DND-41 (cell line): ENCODE measurements at regions not wholly inside any gene's neighbourhood (a gene's known extent, or its start where the extent isn't known, plus 50 kb on each side); places are given as distances from the start of the nearest gene placed in this dataset.

ENCODE experiments used
- ATAC-seq: fragments of 200-7000 bp; cut with Tn5 transposase; 3 replicates; pipeline ENCODE4 v1.9.1; 2021; ENCODE audit warnings: low read depth; ENCODE audit not compliant: insufficient read depth
- DNase-seq: peaks from one replicate; pipeline ENCODE4 v3.0.0-alpha.2; 2020
- H2AFZ ChIP-seq: 2 replicates; pipeline ENCODE4 v1.6.0; 2012; ENCODE audit warnings: low read depth, low read length
- H3K27ac ChIP-seq: 2 replicates; pipeline ENCODE4 v1.5.1; 2012; ENCODE audit warnings: low read length, inconsistent platforms
- H3K27me3 ChIP-seq: fragments of 200-600 bp; sonication (generic); 2 replicates; pipeline ENCODE4 v1.6.0; 2012; ENCODE audit warnings: low read length, mild to moderate bottlenecking, inconsistent platforms; ENCODE audit not compliant: insufficient read depth, poor library complexity
- H3K36me3 ChIP-seq: 2 replicates; pipeline ENCODE4 v1.5.1; 2012; ENCODE audit warnings: low read length, inconsistent platforms; ENCODE audit not compliant: insufficient read depth
- H3K4me1 ChIP-seq: 2 replicates; pipeline ENCODE4 v1.5.1; 2012; ENCODE audit warnings: mild to moderate bottlenecking, low read length; ENCODE audit not compliant: insufficient read depth
- H3K4me2 ChIP-seq: 2 replicates; pipeline ENCODE4 v1.6.0; 2012; ENCODE audit warnings: mild to moderate bottlenecking, moderate library complexity, low read length, inconsistent platforms; ENCODE audit not compliant: insufficient read depth
- H3K4me3 ChIP-seq, 2 experiments: fragments of 200-600 bp in 1 of 2; shearing (Covaris generic) in 1 of 2; 2 replicates each; pipeline ENCODE4 v1.5.1; 2012 to 2016; ENCODE audit warnings: inconsistent platforms in 2 of 2, low read length in 2 of 2, mild to moderate bottlenecking in 2 of 2, low read depth in 1 of 2, moderate library complexity in 1 of 2
- H3K79me2 ChIP-seq: 2 replicates; pipeline ENCODE4 v1.6.0; 2012; ENCODE audit warnings: low read length, inconsistent platforms; ENCODE audit not compliant: insufficient read depth
- H3K9ac ChIP-seq: 2 replicates; pipeline ENCODE4 v1.6.0; 2012; ENCODE audit warnings: low read depth, mild to moderate bottlenecking, inconsistent platforms, low read length, moderate library complexity
- H3K9me3 ChIP-seq: 2 replicates; pipeline ENCODE4 v1.5.1; 2012; ENCODE audit warnings: low read length, moderate library complexity, mild to moderate bottlenecking, inconsistent platforms; ENCODE audit not compliant: insufficient read depth, severe bottlenecking
- H4K20me1 ChIP-seq: 2 replicates; pipeline ENCODE4 v1.6.0; 2012; ENCODE audit warnings: low read length; ENCODE audit not compliant: insufficient read depth
- EZH2 ChIP-seq: IDR thresholded peaks from 3 replicates; pipeline ENCODE4 v1.6.1; 2012; ENCODE audit warnings: borderline replicate concordance, low read depth, mild to moderate bottlenecking, moderate library complexity, low read length, inconsistent platforms; ENCODE audit not compliant: severe bottlenecking
- TF ChIP-seq, protein P1 (sequence below): IDR thresholded peaks from 2 replicates; pipeline ENCODE4 v1.5.1; 2012; ENCODE audit warnings: borderline replicate concordance, low read length, moderate library complexity, mild to moderate bottlenecking; ENCODE audit not compliant: poor library complexity, severe bottlenecking; ENCODE audit errors: extremely low read depth

- no peak for DNase-seq
- no peak overlapping the region for H2AFZ ChIP-seq
- H3K79me2 ChIP-seq = no peaks in the 10 kb centered on the region
- H3K9me3 ChIP-seq = no peaks in the 10 kb centered on the region
- H3K9ac ChIP-seq = no peak overlapping the region
- no peak overlapping the region for H3K4me2 ChIP-seq
- TF ChIP-seq, protein P1, sequence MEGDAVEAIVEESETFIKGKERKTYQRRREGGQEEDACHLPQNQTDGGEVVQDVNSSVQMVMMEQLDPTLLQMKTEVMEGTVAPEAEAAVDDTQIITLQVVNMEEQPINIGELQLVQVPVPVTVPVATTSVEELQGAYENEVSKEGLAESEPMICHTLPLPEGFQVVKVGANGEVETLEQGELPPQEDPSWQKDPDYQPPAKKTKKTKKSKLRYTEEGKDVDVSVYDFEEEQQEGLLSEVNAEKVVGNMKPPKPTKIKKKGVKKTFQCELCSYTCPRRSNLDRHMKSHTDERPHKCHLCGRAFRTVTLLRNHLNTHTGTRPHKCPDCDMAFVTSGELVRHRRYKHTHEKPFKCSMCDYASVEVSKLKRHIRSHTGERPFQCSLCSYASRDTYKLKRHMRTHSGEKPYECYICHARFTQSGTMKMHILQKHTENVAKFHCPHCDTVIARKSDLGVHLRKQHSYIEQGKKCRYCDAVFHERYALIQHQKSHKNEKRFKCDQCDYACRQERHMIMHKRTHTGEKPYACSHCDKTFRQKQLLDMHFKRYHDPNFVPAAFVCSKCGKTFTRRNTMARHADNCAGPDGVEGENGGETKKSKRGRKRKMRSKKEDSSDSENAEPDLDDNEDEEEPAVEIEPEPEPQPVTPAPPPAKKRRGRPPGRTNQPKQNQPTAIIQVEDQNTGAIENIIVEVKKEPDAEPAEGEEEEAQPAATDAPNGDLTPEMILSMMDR = peak; percentile 36
- TF ChIP-seq EZH2 = no peak
- ATAC-seq = no peak
- no peak overlapping the region for H3K4me3 ChIP-seq
- H4K20me1 ChIP-seq = no peaks in the 10 kb centered on the region
- no peaks in the 10 kb centered on the region for H3K27me3 ChIP-seq
- no peak overlapping the region for H3K27ac ChIP-seq
- H3K36me3 ChIP-seq = no peaks in the 10 kb centered on the region
- no peaks in the 10 kb centered on the region for H3K4me1 ChIP-seq
Measured at GRCh38 chr12:23221066-23221465, 596.1 kb downstream of the ETNK1 start.

DNA sequence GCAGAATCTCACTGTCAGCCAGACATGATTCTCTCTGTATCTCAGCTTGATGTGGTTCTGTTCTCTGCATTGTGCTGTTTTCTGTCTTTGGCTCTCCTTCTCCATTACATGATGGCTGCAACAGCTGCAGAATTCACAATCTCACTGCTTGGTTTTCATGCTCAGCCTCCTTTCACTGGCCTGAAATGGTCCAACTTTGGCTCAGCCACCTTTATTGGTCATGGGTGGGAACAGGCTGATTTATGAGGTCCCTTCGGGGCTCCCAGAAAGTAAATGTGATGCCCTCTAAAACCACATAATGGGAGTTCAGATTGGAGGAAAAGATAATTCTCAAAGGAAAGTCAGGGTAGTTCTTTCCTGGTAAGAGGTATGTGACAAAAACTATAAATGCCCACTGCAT is 597.0 kb downstream of the ETNK1 start:
- Histone ChIP-seq H2AFZ (no peak overlapping the region), H3K36me3 (no peaks in the 10 kb centered on the region), H3K4me3 (no peak overlapping the region), H3K27ac (no peak overlapping the region), H3K27me3 (no peaks in the 10 kb centered on the region), H3K4me1 (no peaks in the 10 kb centered on the region), H3K4me2 (no peak overlapping the region), H3K9me3 (no peaks in the 10 kb centered on the region), H3K9ac (no peak overlapping the region), H4K20me1 (no peaks in the 10 kb centered on the region), H3K79me2 (no peaks in the 10 kb centered on the region)
- no peak for ATAC-seq
- no peak for DNase-seq
- no peak for TF ChIP-seq EZH2
- TF ChIP-seq, protein P1 = no peak

GRCh38 chr12:23222801-23223200 is 597.8 kb downstream of the ETNK1 start:
- Histone ChIP-seq H3K27me3 (no peaks in the 10 kb centered on the region), H4K20me1 (no peaks in the 10 kb centered on the region), H3K27ac (no peak overlapping the region), H3K4me3 (no peak overlapping the region), H3K4me2 (no peak overlapping the region), H3K9me3 (no peaks in the 10 kb centered on the region), H3K79me2 (no peaks in the 10 kb centered on the region), H2AFZ (no peak overlapping the region), H3K4me1 (no peaks in the 10 kb centered on the region), H3K36me3 (no peaks in the 10 kb centered on the region), H3K9ac (no peak overlapping the region)
- TF ChIP-seq EZH2 = no peak
- TF ChIP-seq, protein P1 = no peak
- ATAC-seq = no peak
- no peak for DNase-seq

DNA sequence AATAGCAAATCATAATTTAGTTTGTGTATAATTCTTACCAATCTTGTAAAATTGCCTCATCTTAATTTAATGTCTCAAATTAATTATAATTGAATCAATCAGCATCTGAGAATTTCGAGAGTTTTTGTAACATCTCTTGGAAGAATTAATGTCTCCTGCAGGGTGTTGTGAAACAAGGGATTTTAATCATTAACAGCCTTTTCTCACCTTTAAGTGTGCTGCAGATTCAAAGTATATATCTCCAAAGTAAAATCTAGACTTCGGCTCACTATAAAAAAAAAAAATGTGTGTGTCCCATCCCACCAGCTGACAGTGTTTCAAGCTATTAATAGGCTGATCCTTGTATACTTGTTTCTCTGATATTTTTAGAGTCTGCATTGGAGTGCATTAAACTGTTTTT is 603.1 kb downstream of the ETNK1 start:
- Histone ChIP-seq H3K27ac (no peak overlapping the region), H2AFZ (no peak overlapping the region), H3K4me2 (no peak overlapping the region), H3K9ac (no peak overlapping the region), H3K4me1 (no peaks in the 10 kb centered on the region), H3K4me3 (no peak overlapping the region), H3K79me2 (no peaks in the 10 kb centered on the region), H4K20me1 (no peaks in the 10 kb centered on the region), H3K27me3 (no peaks in the 10 kb centered on the region), H3K36me3 (no peaks in the 10 kb centered on the region), H3K9me3 (no peaks in the 10 kb centered on the region)
- DNase-seq (no peak), ATAC-seq (no peak)
- TF ChIP-seq, protein P1 = no peak
- no peak for TF ChIP-seq EZH2
